Liver (tissue), 8 donors: ENCODE measurements at regions not wholly inside any gene's neighbourhood (a gene's known extent, or its start where the extent isn't known, plus 50 kb on each side); places are given as distances from the start of the nearest gene placed in this dataset.

Source experiments
- DNase-seq: peaks from one replicate; pipeline ENCODE4 v3.0.0-alpha.2; 2017; ENCODE audit warnings: low spot score
- H3K27ac ChIP-seq, 2 donors: one replicate each; pipeline ENCODE4 v1.7.0; 2013; ENCODE audit warnings: inconsistent platforms in 2 of 2, low read length in 2 of 2, control low read depth in 1 of 2, low read depth in 1 of 2, mild to moderate bottlenecking in 1 of 2
- H3K27me3 ChIP-seq, 4 donors: one replicate each; pipeline versions ENCODE4 v1.6.1 to v1.7.0; 2013; ENCODE audit warnings: low read length in 3 of 4, inconsistent platforms in 1 of 4, mild to moderate bottlenecking in 1 of 4, moderate library complexity in 1 of 4; ENCODE audit not compliant: control insufficient read depth in 4 of 4, insufficient read depth in 4 of 4
- H3K36me3 ChIP-seq, 4 donors: one replicate each; pipeline versions ENCODE4 v1.6.1 to v1.7.0; 2013; ENCODE audit warnings: low read length in 3 of 4, mild to moderate bottlenecking in 3 of 4, low read depth in 1 of 4, moderate library complexity in 1 of 4; ENCODE audit not compliant: control insufficient read depth in 4 of 4, insufficient read depth in 3 of 4
- H3K4me1 ChIP-seq, 4 donors: one replicate each; pipeline versions ENCODE4 v1.6.1 to v1.7.0; 2013; ENCODE audit warnings: low read length in 3 of 4, mild to moderate bottlenecking in 3 of 4, moderate library complexity in 1 of 4; ENCODE audit not compliant: control insufficient read depth in 4 of 4, insufficient read depth in 4 of 4
- H3K4me3 ChIP-seq, 3 donors: one replicate each; pipeline versions ENCODE4 v1.6.1 to v1.7.0; 2013; ENCODE audit warnings: low read length in 3 of 3, control low read depth in 1 of 3, low read depth in 1 of 3, mild to moderate bottlenecking in 1 of 3
- H3K9ac ChIP-seq, 2 donors: one replicate each; pipeline ENCODE4 v1.7.0; 2013; ENCODE audit warnings: low read length in 2 of 2, mild to moderate bottlenecking in 2 of 2, moderate library complexity in 2 of 2, control low read depth in 1 of 2, low read depth in 1 of 2
- H3K9me3 ChIP-seq, 4 donors: one replicate each; pipeline versions ENCODE4 v1.6.1 to v1.7.0; 2013; ENCODE audit warnings: low read length in 3 of 4; ENCODE audit not compliant: control insufficient read depth in 4 of 4
- EGR1 ChIP-seq, 2 donors: IDR thresholded peaks; 2 replicates each; pipeline ENCODE4 v1.6.1; 2016 to 2018; ENCODE audit warnings: antibody characterized with exemption in 2 of 2, low read depth in 2 of 2
- FOXA1 ChIP-seq: IDR thresholded peaks from 2 replicates; pipeline ENCODE4 v1.6.1; 2016; ENCODE audit warnings: antibody characterized with exemption
- FOXA2 ChIP-seq: IDR thresholded peaks from 2 replicates; pipeline ENCODE4 v1.6.1; 2016; ENCODE audit warnings: antibody characterized with exemption
- GABPA ChIP-seq, 2 donors: IDR thresholded peaks in 1 of 2; conservative IDR thresholded peaks in 1 of 2; 2 replicates each; pipeline ENCODE4 v1.6.1; 2016; ENCODE audit warnings: antibody characterized with exemption in 2 of 2, mild to moderate bottlenecking in 1 of 2, moderate library complexity in 1 of 2
- HNF4A ChIP-seq, 2 donors: conservative IDR thresholded peaks; 2 replicates each; pipeline ENCODE4 v1.6.1; 2016; ENCODE audit warnings: antibody characterized with exemption in 2 of 2, mild to moderate bottlenecking in 2 of 2
- HNF4G ChIP-seq: IDR thresholded peaks from 2 replicates; pipeline ENCODE4 v1.6.1; 2016; ENCODE audit warnings: antibody characterized with exemption
- JUND ChIP-seq, 2 donors: IDR thresholded peaks; 2 replicates each; pipeline ENCODE4 v1.6.1; 2016; ENCODE audit warnings: antibody characterized with exemption in 2 of 2
- NR2F2 ChIP-seq: IDR thresholded peaks from 2 replicates; pipeline ENCODE4 v1.6.1; 2016; ENCODE audit warnings: antibody characterized with exemption
- RAD21 ChIP-seq, 2 donors: IDR thresholded peaks; 2 replicates each; pipeline ENCODE4 v1.6.1; 2016; ENCODE audit warnings: antibody characterized with exemption in 2 of 2, mild to moderate bottlenecking in 2 of 2
- RXRA ChIP-seq, 2 donors: IDR thresholded peaks; 2 replicates each; pipeline ENCODE4 v1.6.1; 2017 to 2018; ENCODE audit warnings: antibody characterized with exemption in 2 of 2, mild to moderate bottlenecking in 1 of 2
- SP1 ChIP-seq: IDR thresholded peaks from 2 replicates; pipeline ENCODE4 v1.6.1; 2018; ENCODE audit warnings: antibody characterized with exemption, mild to moderate bottlenecking
- TAF1 ChIP-seq: conservative IDR thresholded peaks from 2 replicates; pipeline ENCODE4 v1.6.1; 2016; ENCODE audit warnings: antibody characterized with exemption, mild to moderate bottlenecking
- YY1 ChIP-seq: IDR thresholded peaks from 2 replicates; pipeline ENCODE4 v1.6.1; 2016; ENCODE audit warnings: antibody characterized with exemption, mild to moderate bottlenecking
- ZBTB33 ChIP-seq: IDR thresholded peaks from 2 replicates; pipeline ENCODE4 v1.6.1; 2016; ENCODE audit warnings: antibody characterized with exemption
- WGBS: extraction: QIAGEN DNeasy Blood & Tissue Kit; methylation state at CpG from one replicate; pipeline ENCODE4 v1.1.7; 2013; 5-methylcytosine and 5-hydroxymethylcytosine counted together
- TF ChIP-seq, protein P1 (sequence below): IDR thresholded peaks from 2 replicates; pipeline ENCODE4 v1.6.1; 2016; ENCODE audit warnings: antibody characterized with exemption
- TF ChIP-seq, protein P2 (sequence below): fragments of 150-350 bp; IDR thresholded peaks from 2 replicates; pipeline ENCODE4 v1.5.1; 2017; ENCODE audit warnings: improper control_type of control experiment, low read depth, low read length; ENCODE audit not compliant: missing input control
- TF ChIP-seq, protein P3 (sequence below): IDR thresholded peaks from 2 replicates; pipeline ENCODE4 v1.6.1; 2016; ENCODE audit warnings: antibody characterized with exemption
- TF ChIP-seq, protein P4 (sequence below): IDR thresholded peaks from 2 replicates; pipeline ENCODE4 v1.6.1; 2016; ENCODE audit warnings: antibody characterized with exemption, mild to moderate bottlenecking
- donor health status: healthy.
- donor health status: healthy.
- donor health status: healthy.
- donor health status: healthy.
- donor health status: healthy.

GRCh38 chr5:171635561-171636245, 149.9 kb upstream of the SMIM23 start:
- H3K4me1 ChIP-seq = no peaks in the 10 kb centered on the region
- H3K27me3 ChIP-seq = no peaks in the 10 kb centered on the region
- WGBS = 74% methylated on average over 8 of the region's 8 CpGs
- H3K4me3 ChIP-seq = no peak overlapping the region
- H3K9ac ChIP-seq = no peak overlapping the region
- H3K27ac ChIP-seq = no peak overlapping the region
- DNase-seq = no peak
- no peaks in the 10 kb centered on the region for H3K36me3 ChIP-seq
- no peak for TF ChIP-seq TAF1
- TF ChIP-seq YY1 = peak; percentile 16
- TF ChIP-seq NR2F2 = peak; percentile 23
- no peak for TF ChIP-seq JUND (IDR thresholded peaks at IDR 0.05)
- no peak for TF ChIP-seq ZBTB33
- TF ChIP-seq SP1 = peak; percentile 11
- TF ChIP-seq, protein P1, sequence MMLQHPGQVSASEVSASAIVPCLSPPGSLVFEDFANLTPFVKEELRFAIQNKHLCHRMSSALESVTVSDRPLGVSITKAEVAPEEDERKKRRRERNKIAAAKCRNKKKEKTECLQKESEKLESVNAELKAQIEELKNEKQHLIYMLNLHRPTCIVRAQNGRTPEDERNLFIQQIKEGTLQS = no peak
- H3K9me3 ChIP-seq = no peaks in the 10 kb centered on the region

DNA sequence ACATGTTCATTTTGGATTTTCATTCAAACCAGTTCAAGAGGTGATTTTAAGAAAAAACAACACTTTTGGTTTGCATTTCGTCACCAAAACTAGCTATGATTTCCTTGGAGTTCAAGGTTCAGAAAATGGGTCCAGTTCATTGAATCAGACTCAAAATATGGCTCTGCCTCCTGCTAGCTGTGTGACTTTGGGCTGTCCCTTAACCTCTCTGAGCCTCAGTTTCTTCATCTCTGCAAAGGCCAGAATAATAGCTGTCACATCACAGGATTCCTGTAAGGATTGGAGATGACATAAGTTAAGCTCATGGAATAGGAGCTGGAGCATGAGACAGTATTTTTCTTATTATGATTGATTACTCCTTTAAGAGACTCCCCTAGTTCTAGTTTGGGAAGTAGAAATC, 147.8 kb upstream of the SMIM23 start:
- Histone ChIP-seq H3K27ac (no peak overlapping the region), H3K9ac (no peak overlapping the region), H3K4me3 (no peak overlapping the region), H3K4me1 (no peaks in the 10 kb centered on the region), H3K36me3 (no peaks in the 10 kb centered on the region), H3K9me3 (no peaks in the 10 kb centered on the region), H3K27me3 (no peaks in the 10 kb centered on the region)
- no peak for DNase-seq
- WGBS = 88% methylated on average over 1 of the region's 1 CpG
- no peak for TF ChIP-seq TAF1
- TF ChIP-seq SP1 = no peak
- TF ChIP-seq JUND (IDR thresholded peaks at IDR 0.05) = no peak
- no peak for TF ChIP-seq ZBTB33
- TF ChIP-seq, protein P1 = no peak
- no peak for TF ChIP-seq HNF4A (conservative IDR thresholded peaks at IDR 0.05)
- no peak for TF ChIP-seq YY1
- TF ChIP-seq FOXA2 = no peak
- no peak for TF ChIP-seq RAD21 (IDR thresholded peaks at IDR 0.05)
- TF ChIP-seq, protein P2, sequence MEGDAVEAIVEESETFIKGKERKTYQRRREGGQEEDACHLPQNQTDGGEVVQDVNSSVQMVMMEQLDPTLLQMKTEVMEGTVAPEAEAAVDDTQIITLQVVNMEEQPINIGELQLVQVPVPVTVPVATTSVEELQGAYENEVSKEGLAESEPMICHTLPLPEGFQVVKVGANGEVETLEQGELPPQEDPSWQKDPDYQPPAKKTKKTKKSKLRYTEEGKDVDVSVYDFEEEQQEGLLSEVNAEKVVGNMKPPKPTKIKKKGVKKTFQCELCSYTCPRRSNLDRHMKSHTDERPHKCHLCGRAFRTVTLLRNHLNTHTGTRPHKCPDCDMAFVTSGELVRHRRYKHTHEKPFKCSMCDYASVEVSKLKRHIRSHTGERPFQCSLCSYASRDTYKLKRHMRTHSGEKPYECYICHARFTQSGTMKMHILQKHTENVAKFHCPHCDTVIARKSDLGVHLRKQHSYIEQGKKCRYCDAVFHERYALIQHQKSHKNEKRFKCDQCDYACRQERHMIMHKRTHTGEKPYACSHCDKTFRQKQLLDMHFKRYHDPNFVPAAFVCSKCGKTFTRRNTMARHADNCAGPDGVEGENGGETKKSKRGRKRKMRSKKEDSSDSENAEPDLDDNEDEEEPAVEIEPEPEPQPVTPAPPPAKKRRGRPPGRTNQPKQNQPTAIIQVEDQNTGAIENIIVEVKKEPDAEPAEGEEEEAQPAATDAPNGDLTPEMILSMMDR = no peak
- TF ChIP-seq FOXA1 = no peak
- TF ChIP-seq GABPA (IDR thresholded peaks at IDR 0.05 in 1 of 2, conservative IDR thresholded peaks at IDR 0.05 in 1 of 2) = no peak
- no peak for TF ChIP-seq NR2F2
- TF ChIP-seq EGR1 (IDR thresholded peaks at IDR 0.05; ENCODE audit: low read depth in 2 of 2) = no peak
- no peak for TF ChIP-seq RXRA (IDR thresholded peaks at IDR 0.05)
- TF ChIP-seq, protein P3, sequence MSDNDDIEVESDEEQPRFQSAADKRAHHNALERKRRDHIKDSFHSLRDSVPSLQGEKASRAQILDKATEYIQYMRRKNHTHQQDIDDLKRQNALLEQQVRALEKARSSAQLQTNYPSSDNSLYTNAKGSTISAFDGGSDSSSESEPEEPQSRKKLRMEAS = no peak
- TF ChIP-seq, protein P4, sequence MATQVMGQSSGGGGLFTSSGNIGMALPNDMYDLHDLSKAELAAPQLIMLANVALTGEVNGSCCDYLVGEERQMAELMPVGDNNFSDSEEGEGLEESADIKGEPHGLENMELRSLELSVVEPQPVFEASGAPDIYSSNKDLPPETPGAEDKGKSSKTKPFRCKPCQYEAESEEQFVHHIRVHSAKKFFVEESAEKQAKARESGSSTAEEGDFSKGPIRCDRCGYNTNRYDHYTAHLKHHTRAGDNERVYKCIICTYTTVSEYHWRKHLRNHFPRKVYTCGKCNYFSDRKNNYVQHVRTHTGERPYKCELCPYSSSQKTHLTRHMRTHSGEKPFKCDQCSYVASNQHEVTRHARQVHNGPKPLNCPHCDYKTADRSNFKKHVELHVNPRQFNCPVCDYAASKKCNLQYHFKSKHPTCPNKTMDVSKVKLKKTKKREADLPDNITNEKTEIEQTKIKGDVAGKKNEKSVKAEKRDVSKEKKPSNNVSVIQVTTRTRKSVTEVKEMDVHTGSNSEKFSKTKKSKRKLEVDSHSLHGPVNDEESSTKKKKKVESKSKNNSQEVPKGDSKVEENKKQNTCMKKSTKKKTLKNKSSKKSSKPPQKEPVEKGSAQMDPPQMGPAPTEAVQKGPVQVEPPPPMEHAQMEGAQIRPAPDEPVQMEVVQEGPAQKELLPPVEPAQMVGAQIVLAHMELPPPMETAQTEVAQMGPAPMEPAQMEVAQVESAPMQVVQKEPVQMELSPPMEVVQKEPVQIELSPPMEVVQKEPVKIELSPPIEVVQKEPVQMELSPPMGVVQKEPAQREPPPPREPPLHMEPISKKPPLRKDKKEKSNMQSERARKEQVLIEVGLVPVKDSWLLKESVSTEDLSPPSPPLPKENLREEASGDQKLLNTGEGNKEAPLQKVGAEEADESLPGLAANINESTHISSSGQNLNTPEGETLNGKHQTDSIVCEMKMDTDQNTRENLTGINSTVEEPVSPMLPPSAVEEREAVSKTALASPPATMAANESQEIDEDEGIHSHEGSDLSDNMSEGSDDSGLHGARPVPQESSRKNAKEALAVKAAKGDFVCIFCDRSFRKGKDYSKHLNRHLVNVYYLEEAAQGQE = no peak
- TF ChIP-seq HNF4G = no peak
